ENCODE measurements at regions not wholly inside any gene's neighbourhood (a gene's known extent, or its start where the extent isn't known, plus 50 kb on each side); places are given as distances from the start of the nearest gene placed in this dataset.

GRCh38 chr5:104119529-104119928 lies 556.9 kb upstream of the NUDT12 start:
- TF ChIP-seq CTCF (IDR thresholded peaks at IDR 0.05) (no peak), POLR2A (IDR thresholded peaks at IDR 0.05) (no peak)
